K562 (cell line): ENCODE measurements at regions not wholly inside any gene's neighbourhood (a gene's known extent, or its start where the extent isn't known, plus 50 kb on each side); places are given as distances from the start of the nearest gene placed in this dataset.

Experiments
- ATAC-seq: fragments of 200-7000 bp; cut with Tn5 transposase; 3 replicates; pipeline ENCODE4 v1.9.1; 2020; ENCODE audit warnings: moderate library complexity
- BruUV-seq: library from RNA; stranded (reverse); fragments of 400-500 nt; replicated peaks from 2 replicates; lab custom pipeline; 2021; lab: Mats Ljungman, UMichigan
- CTCF ChIA-PET: fragments of 300-600 bp; formaldehyde crosslinking; extraction: SDS; loops from one replicate; lab custom pipeline; 2021; ENCODE audit warnings: low intra/inter-chr PET ratio; lab: Yijun Ruan, JAX
- POLR2A ChIA-PET: fragments of 300-600, 350-650 bp; sonication (Branson Sonifier 250); formaldehyde crosslinking; extraction: SDS; loops from one replicate; lab custom pipeline; 2021; ENCODE audit warnings: antibody characterized with exemption, inconsistent platforms; lab: Yijun Ruan, JAX
- DNase-seq, 4 experiments: peaks; one replicate each; pipeline versions ENCODE4 v3.0.0 to v3.0.0-alpha.2; 2011 to 2018; ENCODE audit warnings: low spot score in 3 of 4, mixed read lengths in 3 of 4; ENCODE audit errors: extremely low read depth in 1 of 4
- FAIRE-seq: peaks from 2 replicates; lab custom pipeline; 2011; peaks lifted over from hg19 to GRCh38; lab: Jason Lieb, UNC
- H2AFZ ChIP-seq: 2 replicates; pipeline ENCODE4 v1.6.0; 2011; ENCODE audit warnings: low read depth, low read length, control low read depth, inconsistent platforms
- H3K27ac ChIP-seq: fragments of 200-600 bp; 3 replicates; pipeline ENCODE4 v1.8.0; 2011; ENCODE audit warnings: low read depth, mild to moderate bottlenecking, control low read depth, inconsistent platforms, low read length, moderate library complexity, mixed read lengths; ENCODE audit errors: extremely low read depth
- H3K27me3 ChIP-seq, 2 experiments: fragments of 300-600 bp in 1 of 2; 2 replicates in 1 of 2; 3 replicates in 1 of 2; pipeline versions ENCODE4 v1.6.0 to v1.8.0; 2011; ENCODE audit warnings: inconsistent platforms in 2 of 2, low read length in 2 of 2, mild to moderate bottlenecking in 1 of 2, mixed read lengths in 1 of 2, moderate library complexity in 1 of 2; ENCODE audit not compliant: control insufficient read depth in 2 of 2, insufficient read depth in 2 of 2
- H3K36me3 ChIP-seq: fragments of 300-600 bp; 3 replicates; pipeline ENCODE4 v1.8.0; 2011; ENCODE audit warnings: mild to moderate bottlenecking, low read length, inconsistent platforms; ENCODE audit not compliant: control insufficient read depth, insufficient read depth
- H3K4me1 ChIP-seq, 2 experiments: fragments of 200-600 bp in 1 of 2; replicated peaks in 1 of 2; 2 replicates in 1 of 2; 3 replicates in 1 of 2; pipeline versions ENCODE4 v1.5.1 to v1.8.0; 2011; ENCODE audit warnings: inconsistent platforms in 2 of 2, low read length in 2 of 2, mild to moderate bottlenecking in 1 of 2, mixed read lengths in 1 of 2, moderate library complexity in 1 of 2; ENCODE audit not compliant: control insufficient read depth in 2 of 2, insufficient read depth in 2 of 2
- H3K4me2 ChIP-seq: 2 replicates; pipeline ENCODE4 v1.6.1; 2011; ENCODE audit warnings: low read length, control low read depth, inconsistent platforms, mixed read lengths; ENCODE audit not compliant: insufficient read depth
- H3K4me3 ChIP-seq: fragments of 200-600 bp; sonication (generic), shearing (Covaris generic); 2 replicates; pipeline ENCODE4 v1.5.1; 2016; ENCODE audit warnings: control low read depth, inconsistent platforms
- H3K79me2 ChIP-seq: fragments of 200-600 bp; 3 replicates; pipeline ENCODE4 v1.8.0; 2011; ENCODE audit warnings: low read length, inconsistent platforms; ENCODE audit not compliant: control insufficient read depth, insufficient read depth
- H3K9ac ChIP-seq, 2 experiments: 2 replicates each; pipeline versions ENCODE4 v1.6.0 to v1.6.1; 2011; ENCODE audit warnings: low read depth in 2 of 2, low read length in 2 of 2, control low read depth in 1 of 2, inconsistent platforms in 1 of 2, mild to moderate bottlenecking in 1 of 2, mixed read lengths in 1 of 2; ENCODE audit not compliant: insufficient read depth in 1 of 2
- H3K9me1 ChIP-seq: one replicate; pipeline ENCODE4 v1.6.0; 2011; ENCODE audit warnings: inconsistent platforms, mild to moderate bottlenecking, low read length, moderate library complexity; ENCODE audit not compliant: control insufficient read depth, insufficient read depth
- H3K9me3 ChIP-seq: replicated peaks from 2 replicates; pipeline ENCODE4 v1.5.1; 2011; ENCODE audit warnings: low read depth, low read length, inconsistent platforms; ENCODE audit not compliant: control insufficient read depth, insufficient read depth
- H4K20me1 ChIP-seq: replicated peaks from 2 replicates; pipeline ENCODE4 v1.6.1; 2011; ENCODE audit warnings: low read length, inconsistent platforms, mixed read lengths; ENCODE audit not compliant: control insufficient read depth, insufficient read depth
- ATF3 ChIP-seq, 2 experiments: fragments of 450-650 bp in 1 of 2; sonication (generic) in 1 of 2; formaldehyde crosslinking in 1 of 2; IDR thresholded peaks in 1 of 2; conservative IDR thresholded peaks in 1 of 2; 2 replicates each; pipeline versions ENCODE4 v1.6.1 to v1.8.1; 2016 to 2023; ENCODE audit warnings: mild to moderate bottlenecking in 2 of 2, moderate library complexity in 2 of 2, inconsistent platforms in 1 of 2, missing genetic modification reagents in 1 of 2
- COPS2 ChIP-seq: fragments of 450-650 bp; conservative IDR thresholded peaks from 2 replicates; pipeline ENCODE4 v1.6.1; 2016; ENCODE audit warnings: mild to moderate bottlenecking, moderate library complexity
- CSDE1 ChIP-seq, 2 experiments: fragments of 450-650 bp; IDR thresholded peaks; 2 replicates each; pipeline ENCODE4 v1.6.1; 2016; ENCODE audit warnings: mild to moderate bottlenecking in 1 of 2
- EP400 ChIP-seq: fragments of 450-650 bp; IDR thresholded peaks from 2 replicates; pipeline ENCODE4 v1.6.1; 2017; ENCODE audit warnings: antibody characterized with exemption, mild to moderate bottlenecking, moderate library complexity
- FOSL1 ChIP-seq: fragments of 200-800 bp; sonication (Bioruptor generic); conservative IDR thresholded peaks from 2 replicates; pipeline ENCODE4 v1.6.1; 2016; ENCODE audit warnings: missing genetic modification characterization, missing compliant biosample characterization
- FOXP1 ChIP-seq: sonication (generic); formaldehyde crosslinking; IDR thresholded peaks from 2 replicates; pipeline ENCODE4 v1.8.0; 2022; ENCODE audit warnings: mild to moderate bottlenecking, missing genetic modification reagents
- MCM2 ChIP-seq: fragments of 450-650 bp; IDR thresholded peaks from 2 replicates; pipeline ENCODE4 v1.6.1; 2017; ENCODE audit warnings: low read depth, mild to moderate bottlenecking
- NELFE ChIP-seq: IDR thresholded peaks from 2 replicates; pipeline ENCODE4 v1.6.1; 2011; ENCODE audit warnings: mild to moderate bottlenecking; ENCODE audit not compliant: insufficient read depth, insufficient read length
- NFE2L1 ChIP-seq: fragments of 450-650 bp; IDR thresholded peaks from 2 replicates; pipeline ENCODE4 v1.6.1; 2016; ENCODE audit warnings: missing genetic modification characterization, low read depth, mild to moderate bottlenecking, missing compliant biosample characterization, moderate library complexity, borderline replicate concordance
- NR2F6 ChIP-seq: fragments of 450-650 bp; formaldehyde crosslinking; IDR thresholded peaks from 2 replicates; pipeline ENCODE4 v1.4.0; 2020; ENCODE audit warnings: mild to moderate bottlenecking
- RBM17 ChIP-seq: fragments of 200-400 bp; formaldehyde crosslinking; IDR thresholded peaks from 2 replicates; pipeline ENCODE4 v1.6.1; 2017; ENCODE audit warnings: low read depth, mild to moderate bottlenecking, low read length, borderline replicate concordance
- RNF219 ChIP-seq: fragments of 250-450 bp; sonication (Bioruptor Pico); IDR thresholded peaks from 2 replicates; pipeline ENCODE4 v1.5.0; 2022; ENCODE audit warnings: mild to moderate bottlenecking
- SAFB2 ChIP-seq: fragments of 200-400 bp; formaldehyde crosslinking; IDR thresholded peaks from 2 replicates; pipeline ENCODE4 v1.6.1; 2018; ENCODE audit warnings: borderline replicate concordance, low read length, low read depth, moderate library complexity; ENCODE audit not compliant: severe bottlenecking
- ZFPM2 ChIP-seq: fragments of 250-450 bp; sonication (Bioruptor Pico); IDR thresholded peaks from 2 replicates; pipeline ENCODE4 v1.5.1; 2022; ENCODE audit warnings: mild to moderate bottlenecking
- ZNF696 ChIP-seq: fragments of 250-450 bp; sonication (Bioruptor Pico); conservative IDR thresholded peaks from 2 replicates; pipeline ENCODE4 v1.4.0; 2020; ENCODE audit warnings: mild to moderate bottlenecking, moderate library complexity
- ZSCAN29 ChIP-seq: fragments of 450-650 bp; IDR thresholded peaks from 2 replicates; pipeline ENCODE4 v1.6.1; 2017
- WGBS: fragments of 100-300 bp; shearing (Covaris generic); methylation state at CpG from one replicate; pipeline ENCODE4 v1.1.6; 2016; ENCODE audit warnings: low coverage, mixed read lengths; ENCODE audit not compliant: insufficient coverage; ENCODE audit errors: missing lambda C conversion rate; 5-methylcytosine and 5-hydroxymethylcytosine counted together
- in situ Hi-C: fragments of 300-500 bp; cut with MboI; formaldehyde crosslinking; loops from 4 replicates; pipeline ENCODE4 v1.15.0; 2018; ENCODE audit warnings: inconsistent platforms, mixed read lengths
- intact Hi-C: fragments of 100-400 bp; cut with micrococcal nuclease; formaldehyde crosslinking; loops from 2 replicates; pipeline ENCODE4 v1.14.2; 2022

- POLR2A ChIA-PET: no interaction called here
- no peak for DNase-seq
Observed at GRCh38 chr11:25899617-25900160, 432.2 kb upstream of the ANO3 start.

GRCh38 chr11:25900814-25901213 is 431.1 kb upstream of the ANO3 start:
- no peak overlapping the region for H3K9ac ChIP-seq
- FAIRE-seq (no peak), ATAC-seq (no peak)
- no peak overlapping the region for H3K4me2 ChIP-seq
- in situ Hi-C loops: no loop called here
- no peaks in the 10 kb centered on the region for H3K27me3 ChIP-seq
- H3K27ac ChIP-seq: no peak overlapping the region
- H4K20me1 ChIP-seq: no peaks in the 10 kb centered on the region
- H2AFZ ChIP-seq: no peak overlapping the region
- no TSS peak for BruUV-seq
- CTCF ChIA-PET: no interaction called here
- TF ChIP-seq ZNF696 (no peak), SAFB2 (no peak), RNF219 (CRISPR knock-in tag) (no peak), NR2F6 (CRISPR knock-in tag) (no peak), COPS2 (no peak), ZFPM2 (CRISPR knock-in tag) (no peak), ATF3 (IDR thresholded peaks at IDR 0.05) (peak; percentile 41; the same call in 1 of the 2 replicates), ATF3 (CRISPR knock-in tag; conservative IDR thresholded peaks at IDR 0.05) (no peak), ZSCAN29 (no peak)
- TF ChIP-seq, all 486 proteins: peak for 1
- POLR2A ChIA-PET: no interaction called here
- Histone ChIP-seq H3K4me1 (no peaks in the 10 kb centered on the region), H3K79me2 (no peaks in the 10 kb centered on the region), H3K36me3 (no peaks in the 10 kb centered on the region), H3K9me1 (no peaks in the 10 kb centered on the region), H3K4me3 (no peak overlapping the region), H3K9me3 (0 out of 2 replicates have a peak, but pooled peaks cover 2% of the 10 kb centered on the region)
- 2% methylated on average over 4 of the region's 4 CpGs for WGBS
- intact Hi-C loops: no loop called here
- DNase-seq: no peak

More at GRCh38 chr11:25899617-25900160, 432.2 kb upstream of the ANO3 start:
- intact Hi-C loops: no loop called here
- no peak for TF ChIP-seq FOSL1 (tag)
- no peak for TF ChIP-seq FOXP1 (CRISPR knock-in tag)
- no peak for TF ChIP-seq EP400
- TF ChIP-seq NELFE: no peak
- TF ChIP-seq MCM2: no peak
- no peak for TF ChIP-seq CSDE1 (IDR thresholded peaks at IDR 0.05)
- TF ChIP-seq NFE2L1: no peak
- no peak for TF ChIP-seq RBM17
- Histone ChIP-seq H3K4me1 (no peaks in the 10 kb centered on the region), H3K36me3 (no peaks in the 10 kb centered on the region), H3K4me3 (no peak overlapping the region), H3K9ac (no peak overlapping the region), H3K4me2 (no peak overlapping the region), H3K27ac (no peak overlapping the region), H3K9me1 (no peaks in the 10 kb centered on the region), H3K27me3 (no peaks in the 10 kb centered on the region), H3K9me3 (0 out of 2 replicates have a peak, but pooled peaks cover 2% of the 10 kb centered on the region), H4K20me1 (no peaks in the 10 kb centered on the region), H2AFZ (no peak overlapping the region), H3K79me2 (no peaks in the 10 kb centered on the region)
- 0% methylated on average over 2 of the region's 3 CpGs for WGBS
- CTCF ChIA-PET: no interaction called here
- ATAC-seq: no peak
- in situ Hi-C loops: no loop called here
- no TSS peak for BruUV-seq
- no peak for FAIRE-seq
